ENCODE measurements at regions not wholly inside any gene's neighbourhood (a gene's known extent, or its start where the extent isn't known, plus 50 kb on each side); places are given as distances from the start of the nearest gene placed in this dataset.

GRCh38 chr4:184300816-184301215, 83.1 kb upstream of the ENPP6 start:
- TF ChIP-seq, protein P1, sequence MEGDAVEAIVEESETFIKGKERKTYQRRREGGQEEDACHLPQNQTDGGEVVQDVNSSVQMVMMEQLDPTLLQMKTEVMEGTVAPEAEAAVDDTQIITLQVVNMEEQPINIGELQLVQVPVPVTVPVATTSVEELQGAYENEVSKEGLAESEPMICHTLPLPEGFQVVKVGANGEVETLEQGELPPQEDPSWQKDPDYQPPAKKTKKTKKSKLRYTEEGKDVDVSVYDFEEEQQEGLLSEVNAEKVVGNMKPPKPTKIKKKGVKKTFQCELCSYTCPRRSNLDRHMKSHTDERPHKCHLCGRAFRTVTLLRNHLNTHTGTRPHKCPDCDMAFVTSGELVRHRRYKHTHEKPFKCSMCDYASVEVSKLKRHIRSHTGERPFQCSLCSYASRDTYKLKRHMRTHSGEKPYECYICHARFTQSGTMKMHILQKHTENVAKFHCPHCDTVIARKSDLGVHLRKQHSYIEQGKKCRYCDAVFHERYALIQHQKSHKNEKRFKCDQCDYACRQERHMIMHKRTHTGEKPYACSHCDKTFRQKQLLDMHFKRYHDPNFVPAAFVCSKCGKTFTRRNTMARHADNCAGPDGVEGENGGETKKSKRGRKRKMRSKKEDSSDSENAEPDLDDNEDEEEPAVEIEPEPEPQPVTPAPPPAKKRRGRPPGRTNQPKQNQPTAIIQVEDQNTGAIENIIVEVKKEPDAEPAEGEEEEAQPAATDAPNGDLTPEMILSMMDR (IDR thresholded peaks at IDR 0.05; ENCODE audit: low read depth, low read length, poor library complexity, severe bottlenecking): no peak
- no peak for TF ChIP-seq EZH2phosphoT487 (IDR thresholded peaks at IDR 0.05; ENCODE audit: borderline replicate concordance, low read length)
